GM10266 (cell line): ENCODE measurements at regions not wholly inside any gene's neighbourhood (a gene's known extent, or its start where the extent isn't known, plus 50 kb on each side); places are given as distances from the start of the nearest gene placed in this dataset.
A peak's percentile ranks its signal among the peaks of the same experiment; 100 is the strongest.

Experiments
- DNase-seq: peaks from one replicate; pipeline ENCODE4 v3.0.0; 2012; ENCODE audit errors: extremely low spot score
- TF ChIP-seq, protein P1 (sequence below): IDR thresholded peaks from 2 replicates; pipeline ENCODE4 v1.5.1; 2012; ENCODE audit warnings: mild to moderate bottlenecking, low read depth; ENCODE audit not compliant: control insufficient read depth, insufficient read depth; ENCODE audit errors: missing control alignments

DNA sequence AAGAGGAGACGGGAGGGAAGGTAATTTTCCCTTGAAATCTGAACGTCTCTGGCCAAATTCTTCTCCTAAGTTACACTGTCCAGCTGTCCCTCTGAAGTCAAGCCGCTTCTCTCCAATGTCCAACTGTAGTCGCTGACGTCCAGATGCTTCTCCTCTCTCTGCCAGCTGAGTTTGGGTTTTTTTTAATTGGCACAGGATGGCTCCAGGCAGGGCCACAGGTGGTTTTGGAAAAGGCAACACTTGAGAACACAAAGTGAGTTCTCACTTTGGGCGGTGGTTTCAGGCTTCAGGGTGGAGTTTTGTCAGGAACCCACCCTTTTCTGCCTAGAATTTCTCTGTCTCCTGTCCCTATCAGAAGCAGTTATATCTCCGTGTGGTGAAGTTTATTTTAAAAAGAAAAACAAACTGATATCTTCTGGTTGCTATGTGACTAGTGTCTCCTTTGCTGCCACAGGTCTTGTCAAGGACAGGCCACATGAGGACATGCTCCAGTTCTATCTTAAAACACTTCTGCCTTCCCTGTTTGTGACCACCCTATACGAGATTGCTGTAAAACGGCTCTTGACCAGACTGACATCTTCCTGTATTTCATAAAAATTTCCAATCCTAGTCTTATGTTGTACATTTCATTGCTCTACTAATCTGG, 472.3 kb upstream of the ADGRL4 start:
- TF ChIP-seq, protein P1, sequence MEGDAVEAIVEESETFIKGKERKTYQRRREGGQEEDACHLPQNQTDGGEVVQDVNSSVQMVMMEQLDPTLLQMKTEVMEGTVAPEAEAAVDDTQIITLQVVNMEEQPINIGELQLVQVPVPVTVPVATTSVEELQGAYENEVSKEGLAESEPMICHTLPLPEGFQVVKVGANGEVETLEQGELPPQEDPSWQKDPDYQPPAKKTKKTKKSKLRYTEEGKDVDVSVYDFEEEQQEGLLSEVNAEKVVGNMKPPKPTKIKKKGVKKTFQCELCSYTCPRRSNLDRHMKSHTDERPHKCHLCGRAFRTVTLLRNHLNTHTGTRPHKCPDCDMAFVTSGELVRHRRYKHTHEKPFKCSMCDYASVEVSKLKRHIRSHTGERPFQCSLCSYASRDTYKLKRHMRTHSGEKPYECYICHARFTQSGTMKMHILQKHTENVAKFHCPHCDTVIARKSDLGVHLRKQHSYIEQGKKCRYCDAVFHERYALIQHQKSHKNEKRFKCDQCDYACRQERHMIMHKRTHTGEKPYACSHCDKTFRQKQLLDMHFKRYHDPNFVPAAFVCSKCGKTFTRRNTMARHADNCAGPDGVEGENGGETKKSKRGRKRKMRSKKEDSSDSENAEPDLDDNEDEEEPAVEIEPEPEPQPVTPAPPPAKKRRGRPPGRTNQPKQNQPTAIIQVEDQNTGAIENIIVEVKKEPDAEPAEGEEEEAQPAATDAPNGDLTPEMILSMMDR, result no peak
- DNase-seq, result no peak

GRCh38 chr1:79478160-79478559, 471.6 kb upstream of the ADGRL4 start:
- TF ChIP-seq, protein P1, result no peak
- no peak for DNase-seq

DNA sequence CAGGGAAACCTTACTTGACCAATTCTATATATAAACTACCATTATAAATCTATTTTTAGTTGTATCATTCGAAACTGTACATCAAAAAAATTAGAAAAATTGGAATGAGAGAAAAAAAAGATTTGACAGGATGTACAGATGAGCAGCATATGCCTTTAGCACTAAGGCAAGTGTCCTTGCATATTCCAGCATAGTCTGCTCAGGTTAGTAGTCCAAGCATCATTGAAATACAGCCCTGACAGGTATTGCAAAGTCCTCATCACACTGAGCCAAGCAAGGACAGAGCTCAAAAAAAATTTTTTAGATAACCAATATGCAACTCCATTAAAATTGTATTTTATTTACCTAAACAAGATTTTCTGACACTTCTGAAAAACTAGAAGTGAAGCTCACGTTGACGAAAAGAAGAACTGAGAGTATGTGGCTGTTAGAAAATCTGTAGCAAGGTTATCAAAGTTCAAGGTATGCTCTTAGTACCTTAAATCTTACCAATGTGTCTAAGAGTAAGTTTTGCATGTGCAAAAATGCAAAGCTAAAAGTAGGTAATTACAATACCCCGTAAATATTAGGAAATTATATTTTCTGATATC, 465.6 kb upstream of the ADGRL4 start:
- DNase-seq, result peak; percentile 18
- TF ChIP-seq, protein P1, result no peak

GRCh38 chr1:79469139-79469538, 462.6 kb upstream of the ADGRL4 start:
- DNase-seq, result no peak
- TF ChIP-seq, protein P1, result no peak

DNA sequence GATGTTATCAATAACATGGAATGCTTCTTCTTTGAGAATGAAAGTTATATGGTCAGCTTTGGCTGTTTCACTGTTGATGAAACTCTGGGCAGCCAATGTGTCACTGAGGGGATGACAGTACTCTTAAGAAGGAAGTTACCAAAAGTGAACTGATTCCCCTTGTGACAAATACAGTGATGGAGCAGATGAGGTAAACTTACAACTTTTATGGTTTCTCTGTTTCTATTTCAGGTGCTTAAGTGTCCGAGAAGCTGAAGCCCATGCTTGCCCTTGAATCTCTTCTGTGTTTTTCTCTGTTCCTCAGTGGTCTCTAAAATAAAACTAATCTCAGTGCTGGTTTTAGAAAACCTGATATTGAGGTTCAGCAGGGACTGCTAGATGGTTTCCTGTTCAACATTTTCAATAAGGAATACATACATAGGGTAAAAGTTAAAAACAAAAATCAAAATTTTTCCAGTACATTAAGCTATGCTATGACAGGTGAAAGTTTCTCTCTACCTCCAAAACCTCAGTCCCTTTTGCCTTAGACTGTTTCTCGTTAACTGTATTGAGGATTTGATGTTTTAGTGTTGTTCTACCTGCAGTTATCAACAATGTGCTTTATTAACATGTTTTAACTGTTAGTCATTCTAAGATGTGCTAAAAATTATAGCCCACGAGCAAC, 454.4 kb upstream of the ADGRL4 start:
- TF ChIP-seq, protein P1, result no peak
- DNase-seq, result peak; percentile 60

DNA sequence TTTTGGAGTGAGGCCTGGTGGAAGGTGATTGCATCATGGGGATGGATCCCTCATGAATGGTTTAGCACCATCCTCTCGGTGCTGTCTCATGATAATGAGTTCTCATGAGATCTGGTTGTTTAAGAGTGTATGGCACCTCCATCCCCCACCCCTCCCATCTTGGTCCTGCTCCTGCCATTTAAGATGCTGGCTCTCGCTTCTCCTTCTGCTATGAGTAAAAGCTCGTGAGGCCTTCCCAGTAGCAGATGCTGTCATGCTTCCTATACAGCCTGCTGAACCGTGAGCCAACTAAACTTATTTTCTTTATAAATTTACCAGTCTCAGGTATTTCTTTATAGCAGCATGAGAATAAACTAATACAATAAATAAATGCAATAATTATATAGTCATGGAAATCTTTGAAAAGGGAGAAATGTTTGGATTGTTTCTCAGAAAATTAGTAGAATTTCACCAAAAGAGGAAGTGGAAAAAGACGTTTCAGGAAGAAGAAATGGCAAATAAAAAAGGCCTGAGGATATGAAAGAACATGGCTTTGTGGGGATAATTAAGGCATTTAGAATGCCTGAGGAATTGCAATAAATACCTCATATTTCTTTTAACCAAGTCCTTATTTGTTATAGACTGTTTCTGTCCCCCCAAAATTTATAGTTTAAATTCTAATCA, 451.2 kb upstream of the ADGRL4 start:
- TF ChIP-seq, protein P1, result no peak
- DNase-seq, result no peak
